ENCODE measurements at regions not wholly inside any gene's neighbourhood (a gene's known extent, or its start where the extent isn't known, plus 50 kb on each side); places are given as distances from the start of the nearest gene placed in this dataset.
"Not testable (repeated sequence)": the region's sequence is repeated elsewhere in the genome, so short reads cannot be mapped to it uniquely, and the experiment has no call there.

- H3K27me3 ChIP-seq; H3K9me2 ChIP-seq (replicated peaks; ENCODE audit: insufficient read depth); H3K27ac ChIP-seq; DNase-seq (ENCODE audit: low spot score); H3K9me3 ChIP-seq (ENCODE audit: low read depth); H3K4me2 ChIP-seq; H4K20me1 ChIP-seq (ENCODE audit: insufficient read depth, poor library complexity, severe bottlenecking); H3K36me3 ChIP-seq (replicated peaks; ENCODE audit: insufficient read depth, low read depth); H3K4me1 ChIP-seq (ENCODE audit: insufficient read depth); H3K4me3 ChIP-seq; H3K79me2 ChIP-seq; H2AFZ ChIP-seq: not testable (repeated sequence)
- WGBS (ENCODE audit: low lambda C conversion rate, missing lambda C conversion rate), result 100% methylated on average over 1 of the region's 2 CpGs
Observed at GRCh38 chr15:30500511-30500910, 51.3 kb upstream of the GOLGA8Q start.

Data from hepatocyte (in vitro differentiated cells).